ENCODE measurements at regions not wholly inside any gene's neighbourhood (a gene's known extent, or its start where the extent isn't known, plus 50 kb on each side); places are given as distances from the start of the nearest gene placed in this dataset.

GRCh38 chr7:121810831-121811672 is 61.9 kb upstream of the PTPRZ1 start:
- no peak for DNase-seq (ENCODE audit: low read depth in 4 of 4, low spot score in 2 of 4)

DNA sequence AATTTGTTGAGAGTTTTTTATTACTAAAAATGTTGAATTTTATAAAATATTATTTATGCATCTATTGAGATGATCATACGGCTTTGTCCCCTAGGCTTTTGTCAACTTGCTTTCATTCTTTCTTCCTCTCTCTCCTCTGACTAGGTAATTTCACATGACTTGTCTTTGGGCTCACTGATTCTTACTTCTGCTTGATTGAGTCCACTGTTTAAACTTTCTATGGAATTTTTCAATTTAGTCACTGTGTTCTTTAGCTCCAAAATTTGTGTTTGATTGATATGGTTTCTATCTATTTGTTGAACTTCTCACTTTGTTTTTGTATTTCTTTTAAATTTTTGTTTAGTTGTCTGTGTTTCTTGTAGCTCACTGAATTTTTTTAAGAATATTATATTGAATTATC is 65.9 kb upstream of the PTPRZ1 start:
- DNase-seq (ENCODE audit: low read depth in 4 of 4, low spot score in 2 of 4): no peak

DNA sequence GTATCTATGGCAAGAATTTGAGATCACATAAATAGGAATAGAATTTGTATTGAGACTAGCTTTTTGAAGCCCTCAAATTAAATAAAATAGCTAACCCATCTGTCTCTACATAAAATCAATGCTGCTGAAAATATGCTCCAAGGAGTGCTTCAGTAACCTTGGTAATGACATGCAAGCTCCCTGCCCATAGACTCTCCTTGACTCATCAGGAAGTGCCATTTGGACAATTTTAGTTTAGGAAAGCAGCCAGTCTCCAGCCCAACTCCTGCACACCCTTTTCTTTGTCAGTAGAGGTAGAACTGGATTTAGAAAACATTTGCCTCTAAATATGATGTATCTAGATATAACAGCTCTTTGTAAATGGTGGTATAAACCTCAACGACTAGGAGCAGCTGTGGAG is 69.9 kb upstream of the PTPRZ1 start:
- DNase-seq (ENCODE audit: low read depth in 4 of 4, low spot score in 2 of 4): no peak

- DNase-seq (ENCODE audit: low read depth in 4 of 4, low spot score in 2 of 4): no peak
These were observed 71.9 kb upstream of the PTPRZ1 start for GRCh38 chr7:121800916-121801675.

DNA sequence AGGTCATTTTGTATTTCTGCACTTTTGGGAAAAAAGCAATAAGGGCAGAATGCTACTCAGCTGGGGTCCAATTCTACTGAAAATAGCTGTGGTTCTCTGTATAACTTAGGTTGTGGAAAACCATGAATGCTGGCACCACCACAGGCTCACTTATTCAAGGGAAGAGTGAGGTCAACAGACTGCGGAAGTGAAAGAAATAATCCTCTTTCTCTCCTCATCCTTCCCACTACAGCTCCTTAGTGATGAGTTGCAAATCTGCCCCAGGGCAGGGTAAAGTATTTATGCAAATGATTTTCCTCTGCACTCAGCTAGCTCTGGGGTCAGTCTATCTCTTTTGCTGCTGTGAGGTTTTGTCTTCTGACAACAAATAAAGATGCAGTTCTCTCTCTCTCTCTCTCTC is 74.1 kb upstream of the PTPRZ1 start:
- DNase-seq (ENCODE audit: low read depth in 4 of 4, low spot score in 2 of 4): no peak

DNA sequence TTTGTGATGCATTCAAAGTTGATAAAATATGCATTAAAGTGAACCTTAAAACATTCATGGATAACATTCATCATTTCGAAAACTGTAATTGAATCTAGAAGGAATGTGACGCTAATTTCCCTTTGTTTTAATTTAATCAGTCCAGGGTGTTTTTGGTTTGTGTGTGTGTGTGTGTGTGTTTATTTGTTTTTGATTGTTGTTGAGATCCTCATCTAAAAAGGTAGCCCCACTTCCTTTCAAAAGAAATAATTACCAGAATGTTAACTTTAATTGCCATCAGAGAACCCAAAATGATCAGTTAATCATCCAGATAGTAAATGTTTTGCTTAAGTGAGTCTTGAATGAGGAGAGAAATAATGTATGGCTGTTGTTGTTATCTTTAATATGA is 74.5 kb upstream of the PTPRZ1 start:
- no peak for DNase-seq (ENCODE audit: low read depth in 4 of 4, low spot score in 2 of 4)

DNA sequence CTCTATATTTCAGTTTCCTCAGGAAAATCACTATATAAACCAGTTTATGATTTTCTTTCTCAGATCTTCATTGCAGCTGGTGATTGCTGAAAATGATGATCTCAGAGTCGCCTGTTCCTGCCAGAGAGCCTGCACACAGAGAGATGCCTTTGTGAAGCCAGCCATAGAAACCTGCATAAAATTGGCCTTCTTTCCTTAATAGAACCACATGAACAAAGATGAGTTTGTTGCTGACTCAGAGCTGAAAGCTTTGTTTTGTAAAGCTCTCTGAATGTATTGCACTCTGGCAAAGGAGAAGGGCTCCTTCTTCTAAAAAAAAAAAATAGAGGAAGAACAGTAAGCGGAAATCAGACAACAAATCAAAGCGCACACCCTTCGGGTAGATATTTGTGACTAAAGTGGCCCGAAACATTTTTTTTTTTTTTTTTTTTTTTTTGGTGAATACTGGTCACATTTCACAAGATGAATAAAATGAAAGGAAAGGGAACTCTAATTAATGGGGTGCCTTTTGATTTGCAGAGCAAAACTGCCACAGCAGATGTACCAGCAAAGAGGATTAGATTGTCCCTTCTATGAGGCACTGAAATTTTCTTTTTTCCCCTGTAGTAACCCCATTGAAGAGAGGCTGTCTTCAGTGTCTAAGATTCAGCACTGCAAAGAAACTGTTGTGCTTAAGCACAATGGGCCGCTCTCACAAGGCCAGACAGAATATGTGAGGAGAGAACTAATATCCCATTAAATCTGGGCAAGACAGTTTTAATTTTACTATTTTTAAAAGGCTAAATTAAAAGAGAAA is 75.1 kb upstream of the PTPRZ1 start:
- no peak for DNase-seq (ENCODE audit: low read depth in 4 of 4, low spot score in 2 of 4)

DNA sequence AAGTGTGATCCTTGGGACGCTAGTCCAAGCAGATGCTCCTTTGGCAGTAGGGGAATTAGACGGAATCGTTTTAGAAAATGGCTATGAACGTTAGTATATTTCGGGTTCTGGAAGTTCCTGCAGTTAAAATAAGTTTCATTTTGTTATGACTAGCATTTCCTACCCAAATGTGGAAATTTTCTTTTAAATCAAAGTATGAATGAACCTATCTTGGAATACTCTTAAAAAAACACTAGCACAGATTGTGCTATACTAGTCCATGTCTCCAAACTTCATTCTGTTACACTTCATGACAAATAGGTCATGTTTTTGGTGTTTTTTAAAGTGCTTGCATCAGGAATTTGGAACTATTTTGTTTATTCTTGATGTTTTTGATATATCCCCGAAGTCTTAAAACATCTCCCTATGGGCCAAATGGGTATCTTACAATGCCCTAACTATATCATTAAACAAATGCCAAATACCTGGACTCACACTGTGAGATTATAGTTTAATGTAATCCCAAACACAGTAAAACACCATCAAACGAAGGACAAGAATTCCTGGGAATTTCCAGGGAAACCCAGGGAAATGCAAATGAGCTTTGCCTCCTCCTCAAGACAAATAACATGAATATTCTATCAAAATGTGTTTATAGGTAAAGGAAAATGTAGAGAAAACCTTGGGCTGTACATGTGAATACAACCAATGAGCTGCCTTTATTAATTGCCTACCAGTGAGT is 75.9 kb upstream of the PTPRZ1 start:
- no peak for DNase-seq (ENCODE audit: low read depth in 4 of 4, low spot score in 2 of 4)

- DNase-seq (ENCODE audit: low read depth in 4 of 4, low spot score in 2 of 4): no peak
These were observed 76.6 kb upstream of the PTPRZ1 start for GRCh38 chr7:121796381-121796780.

- no peak for DNase-seq (ENCODE audit: low read depth in 4 of 4, low spot score in 2 of 4)
These were observed 77.2 kb upstream of the PTPRZ1 start for GRCh38 chr7:121795736-121796135.

DNA sequence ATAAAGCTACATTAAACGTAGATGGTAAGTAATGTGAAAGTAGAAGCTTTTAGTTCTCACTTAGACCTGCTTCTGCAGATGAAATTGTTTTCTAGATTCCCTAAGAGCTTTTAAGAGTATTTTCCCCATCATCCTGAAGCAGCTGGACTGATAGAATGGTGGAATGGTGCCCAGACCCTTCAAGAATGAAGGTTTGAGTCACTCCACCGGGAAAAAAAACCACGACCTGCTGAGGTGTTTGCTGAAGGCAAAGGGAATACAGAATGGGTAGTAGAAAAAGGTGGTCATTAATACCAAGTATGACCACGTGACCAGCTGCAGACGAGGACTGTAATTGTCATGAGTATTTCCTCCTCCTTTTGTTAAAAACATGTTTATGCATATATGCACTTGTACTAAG is 79.2 kb upstream of the PTPRZ1 start:
- DNase-seq (ENCODE audit: low read depth in 4 of 4, low spot score in 2 of 4): no peak

DNA sequence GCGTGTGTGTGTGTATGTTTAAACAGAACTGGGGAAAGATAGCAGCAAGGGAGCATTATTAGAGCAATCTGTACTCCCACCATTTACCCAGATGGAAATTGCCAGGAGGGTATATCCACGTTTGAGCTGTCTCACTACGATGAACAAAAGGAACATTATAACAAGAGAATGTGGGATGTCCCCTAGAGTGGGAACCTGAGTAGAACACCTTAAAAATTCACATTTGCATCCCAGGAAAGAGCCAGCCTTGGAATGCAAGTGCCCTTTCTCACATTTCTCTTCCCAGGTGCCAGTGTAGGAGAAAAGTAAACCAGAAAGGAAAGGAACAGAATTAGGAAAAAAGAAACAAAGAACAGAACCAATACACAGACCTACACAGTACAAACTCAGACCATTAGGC is 95.3 kb upstream of the PTPRZ1 start:
- no peak for DNase-seq (ENCODE audit: low read depth in 4 of 4, low spot score in 2 of 4)

- DNase-seq (ENCODE audit: low read depth in 4 of 4, low spot score in 2 of 4): no peak
These were observed 98.4 kb upstream of the PTPRZ1 start for GRCh38 chr7:121774563-121774962.

DNA sequence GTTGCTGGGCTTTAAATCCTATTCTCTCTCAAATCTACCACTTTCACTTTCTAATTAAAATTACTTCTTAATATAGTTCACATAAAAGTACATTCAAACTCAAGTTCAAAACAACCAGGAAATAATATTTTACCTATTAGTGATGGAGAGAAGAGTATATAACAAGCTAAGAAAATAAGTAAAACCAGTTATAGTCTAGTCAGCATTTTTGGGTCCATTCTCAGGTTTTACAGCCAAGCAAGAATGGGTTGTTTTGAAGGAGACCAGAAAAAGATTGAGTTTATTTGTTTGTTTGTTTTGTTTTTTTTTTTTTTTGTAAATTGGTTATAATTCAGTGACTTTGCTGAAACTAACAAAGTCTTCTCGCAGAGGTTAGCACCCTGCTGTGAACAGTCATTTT is 106.3 kb upstream of the PTPRZ1 start:
- no peak for DNase-seq (ENCODE audit: low read depth in 4 of 4, low spot score in 2 of 4)

GRCh38 chr7:121761399-121761798 is 111.6 kb upstream of the PTPRZ1 start:
- no peak for DNase-seq (ENCODE audit: low read depth in 4 of 4, low spot score in 2 of 4)

- no peak for DNase-seq (ENCODE audit: low read depth in 4 of 4, low spot score in 2 of 4)
These were observed 117.0 kb upstream of the PTPRZ1 start for GRCh38 chr7:121755818-121756552.

- DNase-seq (ENCODE audit: low read depth in 4 of 4, low spot score in 2 of 4): no peak
These were observed 117.7 kb upstream of the PTPRZ1 start for GRCh38 chr7:121755286-121755685.

GRCh38 chr7:121753944-121754343 is 119.0 kb upstream of the PTPRZ1 start:
- DNase-seq (ENCODE audit: low read depth in 4 of 4, low spot score in 2 of 4): no peak

GRCh38 chr7:121752706-121753105 is 120.3 kb upstream of the PTPRZ1 start:
- no peak for DNase-seq (ENCODE audit: low read depth in 4 of 4, low spot score in 2 of 4)

DNA sequence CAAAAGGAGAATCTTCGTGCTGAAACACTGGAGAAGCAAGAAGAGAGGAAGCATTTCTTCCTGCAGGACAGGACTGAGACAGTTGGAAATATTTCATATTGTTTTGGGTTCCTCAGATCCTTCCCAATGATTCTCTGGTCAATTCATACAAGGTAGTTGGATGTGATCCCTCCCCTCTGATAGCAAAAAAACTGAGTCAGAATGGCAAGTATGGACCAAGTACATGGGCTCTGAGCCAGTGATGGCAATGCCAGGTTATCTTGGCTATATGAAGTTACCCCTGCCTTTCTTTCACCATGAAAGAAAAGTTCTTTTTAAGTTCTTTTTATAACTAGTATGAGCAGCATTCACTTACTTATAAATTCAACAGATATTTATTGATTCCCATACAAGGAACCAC is 124.4 kb upstream of the PTPRZ1 start:
- no peak for DNase-seq (ENCODE audit: low read depth in 4 of 4, low spot score in 2 of 4)
